ENCODE measurements at regions not wholly inside any gene's neighbourhood (a gene's known extent, or its start where the extent isn't known, plus 50 kb on each side); places are given as distances from the start of the nearest gene placed in this dataset.

GRCh38 chr1:168903237-168903830 is 174.3 kb upstream of the DPT start:
- Mint-ChIP-seq H3K27ac (no peak overlapping the region), H3K4me3 (no peak overlapping the region), H3K4me1 (ENCODE audit: low read depth) (no peaks in the 10 kb centered on the region), H3K36me3 (ENCODE audit: low read depth) (no peaks in the 10 kb centered on the region), H3K9me3 (no peaks in the 10 kb centered on the region), H3K27me3 (ENCODE audit: low read depth) (peaks cover 17% of the 10 kb centered on the region)
- DNase-seq (ENCODE audit: low spot score): no peak

DNA sequence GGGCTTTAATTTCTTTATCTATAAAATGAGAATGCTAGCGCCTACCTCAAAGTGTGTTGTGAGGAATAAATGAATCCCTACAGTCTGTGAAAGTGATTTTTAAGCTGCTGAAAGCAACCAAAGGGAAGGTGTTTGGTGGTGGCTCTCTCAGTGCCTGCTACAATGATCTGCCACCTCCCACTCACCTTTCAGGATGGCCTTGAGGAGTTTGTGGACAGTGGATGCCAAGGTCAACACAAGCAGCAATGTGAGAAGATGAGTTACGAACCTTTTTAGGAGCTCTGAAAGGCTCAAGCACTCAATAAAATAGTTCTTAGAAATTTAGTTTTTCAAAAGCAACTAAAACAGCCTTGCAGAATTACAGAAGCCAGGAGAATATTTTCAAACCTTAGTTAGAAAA is 176.6 kb upstream of the DPT start:
- no peak overlapping the region for H3K4me3 Mint-ChIP-seq
- no peaks in the 10 kb centered on the region for H3K9me3 Mint-ChIP-seq
- H3K4me1 Mint-ChIP-seq (ENCODE audit: low read depth): no peaks in the 10 kb centered on the region
- no peaks in the 10 kb centered on the region for H3K36me3 Mint-ChIP-seq (ENCODE audit: low read depth)
- no peak for DNase-seq (ENCODE audit: low spot score)
- H3K27me3 Mint-ChIP-seq (ENCODE audit: low read depth): peaks cover 17% of the 10 kb centered on the region
- no peak overlapping the region for H3K27ac Mint-ChIP-seq

DNA sequence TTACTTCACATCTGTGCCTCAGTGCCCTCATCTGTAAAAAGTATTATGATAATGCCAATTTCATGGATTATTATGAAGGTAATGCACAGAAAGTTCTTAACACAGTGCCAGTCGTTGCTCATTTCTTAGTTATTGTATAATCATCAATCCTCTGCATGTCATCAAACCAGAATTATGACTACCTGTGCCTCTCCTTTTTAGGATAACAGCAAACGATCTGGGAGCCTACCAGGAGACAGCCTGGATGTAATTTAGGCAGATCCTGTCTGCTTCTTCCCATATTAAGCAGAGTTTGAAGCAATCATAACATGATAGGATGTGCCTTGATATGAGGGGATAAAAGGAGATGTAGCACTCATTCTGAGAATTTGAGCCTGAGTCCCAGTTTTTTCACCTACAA is 177.4 kb upstream of the DPT start:
- H3K9me3 Mint-ChIP-seq: no peaks in the 10 kb centered on the region
- no peak overlapping the region for H3K27ac Mint-ChIP-seq
- no peaks in the 10 kb centered on the region for H3K4me1 Mint-ChIP-seq (ENCODE audit: low read depth)
- DNase-seq (ENCODE audit: low spot score): no peak
- H3K36me3 Mint-ChIP-seq (ENCODE audit: low read depth): no peaks in the 10 kb centered on the region
- peaks cover 11% of the 10 kb centered on the region for H3K27me3 Mint-ChIP-seq (ENCODE audit: low read depth)
- no peak overlapping the region for H3K4me3 Mint-ChIP-seq

- Mint-ChIP-seq H3K4me3 (no peak overlapping the region), H3K9me3 (no peaks in the 10 kb centered on the region), H3K4me1 (ENCODE audit: low read depth) (no peaks in the 10 kb centered on the region), H3K27ac (no peak overlapping the region), H3K36me3 (ENCODE audit: low read depth) (no peaks in the 10 kb centered on the region), H3K27me3 (ENCODE audit: low read depth) (peaks cover 11% of the 10 kb centered on the region)
- no peak for DNase-seq (ENCODE audit: low spot score)
Measured at GRCh38 chr1:168907053-168907452, 178.0 kb upstream of the DPT start.

DNA sequence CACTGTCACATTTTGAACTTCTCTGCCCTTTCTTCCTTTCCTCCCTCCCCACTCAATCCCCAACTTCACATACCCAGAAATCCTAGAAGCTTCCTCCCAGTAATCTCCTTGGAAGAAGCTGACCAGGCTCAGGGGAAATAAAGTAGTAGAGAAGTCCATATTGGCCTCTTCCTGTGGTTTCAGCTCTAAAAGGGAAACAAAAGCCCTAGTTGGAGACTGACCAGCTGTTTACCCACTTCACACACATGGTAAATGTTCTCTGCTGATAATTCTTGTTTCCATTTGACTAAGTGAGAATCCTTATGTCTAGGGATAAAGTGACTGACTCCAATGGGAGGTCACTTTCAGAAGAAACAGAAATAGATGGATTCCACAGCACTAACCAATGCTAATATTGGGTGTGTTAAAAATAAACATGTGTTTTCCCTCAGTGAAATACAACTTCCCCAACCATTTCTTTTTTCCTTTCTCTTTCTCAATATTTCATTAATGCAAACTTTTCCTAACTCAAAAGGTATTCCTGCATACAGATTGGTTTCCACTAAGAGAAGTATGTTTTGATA is 178.9 kb upstream of the DPT start:
- Mint-ChIP-seq H3K27ac (no peak overlapping the region), H3K4me1 (ENCODE audit: low read depth) (no peaks in the 10 kb centered on the region), H3K27me3 (ENCODE audit: low read depth) (peaks cover 11% of the 10 kb centered on the region), H3K4me3 (no peak overlapping the region), H3K9me3 (no peaks in the 10 kb centered on the region), H3K36me3 (ENCODE audit: low read depth) (no peaks in the 10 kb centered on the region)
- no peak for DNase-seq (ENCODE audit: low spot score)

DNA sequence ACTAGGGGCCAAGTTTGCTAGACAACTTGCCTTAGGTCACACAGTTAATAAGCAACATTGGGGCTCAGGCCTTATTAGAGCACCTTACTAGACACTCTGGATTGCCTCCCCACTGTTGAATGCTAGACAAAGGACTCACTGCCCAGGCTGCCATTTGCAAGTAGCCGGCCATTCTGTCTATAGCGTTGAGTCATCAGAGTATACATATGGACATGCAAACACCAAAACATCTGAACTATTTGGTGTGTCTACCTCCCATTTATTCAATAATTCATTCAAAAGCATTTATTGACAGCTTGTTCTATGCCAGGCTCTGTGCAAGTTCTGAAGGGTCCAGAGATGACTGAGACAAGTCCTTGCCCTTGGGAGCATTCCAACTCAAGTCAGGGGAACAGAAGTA is 181.4 kb upstream of the DPT start:
- Mint-ChIP-seq H3K4me1 (ENCODE audit: low read depth) (no peaks in the 10 kb centered on the region), H3K9me3 (no peaks in the 10 kb centered on the region), H3K4me3 (no peak overlapping the region), H3K27me3 (ENCODE audit: low read depth) (peaks cover 11% of the 10 kb centered on the region), H3K27ac (no peak overlapping the region), H3K36me3 (ENCODE audit: low read depth) (no peaks in the 10 kb centered on the region)
- DNase-seq (ENCODE audit: low spot score): no peak

- Mint-ChIP-seq H3K4me3 (no peak overlapping the region), H3K4me1 (ENCODE audit: low read depth) (no peaks in the 10 kb centered on the region), H3K27me3 (ENCODE audit: low read depth) (peaks cover 10% of the 10 kb centered on the region), H3K9me3 (no peaks in the 10 kb centered on the region), H3K27ac (no peak overlapping the region), H3K36me3 (ENCODE audit: low read depth) (no peaks in the 10 kb centered on the region)
- no peak for DNase-seq (ENCODE audit: low spot score)
Measured at GRCh38 chr1:168911370-168911769, 182.4 kb upstream of the DPT start.

DNA sequence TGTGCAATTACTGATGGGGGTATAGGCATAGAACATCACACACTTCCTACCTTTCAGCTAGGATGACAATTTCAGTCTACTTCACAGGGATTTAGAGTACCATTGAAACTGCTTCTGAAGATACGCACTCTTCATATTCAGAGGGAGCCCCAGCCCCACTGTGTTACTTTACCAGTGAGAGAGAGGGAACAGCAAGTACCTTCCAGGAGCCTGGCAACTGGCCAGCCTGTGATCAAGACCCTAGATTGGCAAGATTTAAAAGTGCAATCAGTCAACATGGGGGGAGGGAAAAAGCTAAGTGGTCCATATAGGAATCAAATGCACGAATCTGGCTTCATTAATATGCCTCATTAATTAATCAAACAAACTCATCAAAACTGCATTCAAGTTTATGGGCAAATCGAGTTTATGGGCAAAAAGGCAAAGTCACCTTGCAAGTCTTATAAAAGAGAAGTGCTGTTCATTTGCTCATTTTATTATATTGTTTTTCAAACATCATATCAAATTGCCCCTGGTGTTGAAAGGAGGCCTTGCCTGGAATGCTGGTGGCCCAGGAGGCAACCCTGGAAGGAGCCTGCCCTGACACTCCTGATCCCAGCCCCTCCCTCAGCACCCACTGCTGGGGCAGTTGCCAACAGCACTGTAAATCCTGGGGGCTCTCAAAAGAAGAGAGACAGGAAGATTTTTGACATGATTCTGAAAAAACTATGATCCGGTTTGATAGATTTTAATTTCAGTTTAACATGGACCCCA is 184.9 kb upstream of the DPT start:
- H3K36me3 Mint-ChIP-seq (ENCODE audit: low read depth): no peaks in the 10 kb centered on the region
- no peaks in the 10 kb centered on the region for H3K4me1 Mint-ChIP-seq (ENCODE audit: low read depth)
- peaks cover 10% of the 10 kb centered on the region for H3K27me3 Mint-ChIP-seq (ENCODE audit: low read depth)
- H3K27ac Mint-ChIP-seq: no peak overlapping the region
- no peaks in the 10 kb centered on the region for H3K9me3 Mint-ChIP-seq
- H3K4me3 Mint-ChIP-seq: no peak overlapping the region
- DNase-seq (ENCODE audit: low spot score): no peak

DNA sequence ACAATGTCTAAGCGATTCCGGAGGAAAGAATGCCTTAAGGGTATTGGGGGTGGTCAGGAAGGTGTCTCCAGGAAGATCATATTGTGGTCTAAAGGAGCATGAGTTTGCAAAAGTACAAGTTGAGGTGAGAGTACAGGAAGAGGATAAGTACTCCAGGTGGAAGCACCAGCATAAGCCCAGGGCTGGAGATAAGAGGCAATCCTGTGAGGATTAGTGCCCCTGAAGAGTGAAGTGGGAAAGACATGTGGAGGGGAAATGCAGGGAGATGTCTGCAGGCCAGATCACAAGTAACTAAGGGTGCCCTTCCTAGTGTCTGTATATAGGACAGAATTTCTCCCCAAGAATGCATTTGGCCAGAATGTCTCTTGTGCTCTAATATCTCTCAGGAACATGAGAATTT is 188.3 kb upstream of the DPT start:
- DNase-seq (ENCODE audit: low spot score): no peak
- Mint-ChIP-seq H3K4me3 (no peak overlapping the region), H3K36me3 (ENCODE audit: low read depth) (no peaks in the 10 kb centered on the region), H3K27ac (no peak overlapping the region), H3K4me1 (ENCODE audit: low read depth) (peaks cover 9% of the 10 kb centered on the region), H3K9me3 (no peaks in the 10 kb centered on the region), H3K27me3 (ENCODE audit: low read depth) (peaks cover 10% of the 10 kb centered on the region)

DNA sequence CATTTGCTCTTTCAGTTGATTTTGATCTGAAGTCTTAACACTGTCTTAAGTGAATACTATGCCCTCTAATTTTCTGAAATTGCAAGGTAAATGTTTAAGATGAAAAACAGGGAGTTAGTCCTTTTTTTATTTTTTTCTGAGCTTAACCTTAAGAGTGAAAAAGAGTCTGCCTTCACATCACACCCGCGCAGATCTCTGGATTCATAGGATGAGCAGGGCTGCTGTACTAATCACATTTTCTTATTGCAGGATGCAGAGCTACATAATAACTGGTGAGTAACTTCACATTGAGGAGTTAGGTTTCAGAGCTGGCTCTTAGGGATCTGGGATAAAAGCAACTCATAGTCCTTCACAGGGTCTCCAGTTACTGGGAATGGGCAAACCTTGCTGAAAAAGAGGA is 188.7 kb upstream of the ATP1B1 start:
- Mint-ChIP-seq H3K36me3 (ENCODE audit: low read depth) (no peaks in the 10 kb centered on the region), H3K4me3 (no peak overlapping the region), H3K4me1 (ENCODE audit: low read depth) (peaks cover 11% of the 10 kb centered on the region), H3K9me3 (no peaks in the 10 kb centered on the region), H3K27ac (no peak overlapping the region), H3K27me3 (ENCODE audit: low read depth) (peaks cover 10% of the 10 kb centered on the region)
- no peak for DNase-seq (ENCODE audit: low spot score)

DNA sequence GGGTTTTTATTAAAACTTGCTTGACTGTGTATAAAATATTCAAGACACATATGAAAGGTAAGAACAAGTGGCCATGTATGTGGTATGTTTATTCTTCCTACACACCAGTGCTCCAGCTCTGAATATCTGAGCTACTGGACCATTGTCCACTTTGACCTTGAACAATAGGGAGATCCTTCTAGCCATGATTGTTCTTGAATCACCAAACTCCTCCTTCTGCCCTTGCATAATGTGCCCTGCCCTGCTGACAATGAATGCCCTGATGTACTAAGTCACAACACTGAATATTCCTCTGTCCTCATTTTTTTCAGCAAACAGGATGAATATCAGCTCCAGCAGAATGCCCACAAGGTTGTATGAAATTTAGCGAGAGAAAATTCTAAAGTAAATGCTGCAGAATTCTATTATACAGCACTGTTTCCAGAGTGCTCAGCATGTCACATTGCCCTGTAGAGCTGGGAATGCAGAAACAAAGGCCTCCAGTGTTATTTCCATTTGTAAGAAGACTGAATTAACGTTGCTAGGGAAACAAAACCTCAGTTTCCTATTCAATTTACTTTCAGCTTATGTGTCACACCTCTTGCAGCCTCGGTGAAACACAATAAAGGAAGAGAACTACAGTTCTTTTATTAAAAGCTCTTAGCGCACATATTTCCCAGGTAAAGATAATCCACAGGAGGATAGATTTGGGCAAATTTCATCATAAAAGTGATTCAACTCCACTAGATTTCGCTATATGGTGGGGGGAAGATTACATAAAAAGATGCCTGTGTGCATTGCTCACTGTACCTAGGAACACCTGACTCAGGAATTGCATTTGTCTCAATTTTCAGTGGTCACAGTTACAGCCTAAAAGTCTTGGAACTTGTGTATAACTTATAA is 187.4 kb upstream of the ATP1B1 start:
- Mint-ChIP-seq H3K9me3 (no peaks in the 10 kb centered on the region), H3K27ac (no peak overlapping the region), H3K27me3 (ENCODE audit: low read depth) (peaks cover 6% of the 10 kb centered on the region), H3K4me3 (no peak overlapping the region), H3K36me3 (ENCODE audit: low read depth) (no peaks in the 10 kb centered on the region), H3K4me1 (ENCODE audit: low read depth) (peaks cover 11% of the 10 kb centered on the region)
- no peak for DNase-seq (ENCODE audit: low spot score)

- no peaks in the 10 kb centered on the region for H3K9me3 Mint-ChIP-seq
- H3K27me3 Mint-ChIP-seq (ENCODE audit: low read depth): peaks cover 6% of the 10 kb centered on the region
- no peak overlapping the region for H3K4me3 Mint-ChIP-seq
- peaks cover 11% of the 10 kb centered on the region for H3K4me1 Mint-ChIP-seq (ENCODE audit: low read depth)
- no peak for DNase-seq (ENCODE audit: low spot score)
- H3K36me3 Mint-ChIP-seq (ENCODE audit: low read depth): no peaks in the 10 kb centered on the region
- no peak overlapping the region for H3K27ac Mint-ChIP-seq
Measured at GRCh38 chr1:168920456-168921094, 185.9 kb upstream of the ATP1B1 start.

GRCh38 chr1:168921629-168922028 is 184.9 kb upstream of the ATP1B1 start:
- Mint-ChIP-seq H3K9me3 (no peaks in the 10 kb centered on the region), H3K4me3 (peak overlapping the region; percentile 24), H3K27ac (no peak overlapping the region)

More at GRCh38 chr1:168921629-168922028, 184.9 kb upstream of the ATP1B1 start:
- Mint-ChIP-seq H3K27me3 (ENCODE audit: low read depth) (peaks cover 5% of the 10 kb centered on the region), H3K4me1 (ENCODE audit: low read depth) (peaks cover 11% of the 10 kb centered on the region), H3K36me3 (ENCODE audit: low read depth) (no peaks in the 10 kb centered on the region)
- DNase-seq (ENCODE audit: low spot score): no peak

Measured in T-helper 2 cell treated with Interferon-gamma antibody and Interleukin-4, amounts not matched to agents 5 μg/mL and 100 μg/mL, for 36 hours (primary cell).